SW480 (cell line): ENCODE measurements at regions not wholly inside any gene's neighbourhood (a gene's known extent, or its start where the extent isn't known, plus 50 kb on each side); places are given as distances from the start of the nearest gene placed in this dataset.
"Not testable (repeated sequence)": the region's sequence is repeated elsewhere in the genome, so short reads cannot be mapped to it uniquely, and the experiment has no call there.

Experiments used
- DNase-seq: peaks from one replicate; pipeline ENCODE4 v3.0.0-alpha.2; 2016; ENCODE audit warnings: low spot score

DNA sequence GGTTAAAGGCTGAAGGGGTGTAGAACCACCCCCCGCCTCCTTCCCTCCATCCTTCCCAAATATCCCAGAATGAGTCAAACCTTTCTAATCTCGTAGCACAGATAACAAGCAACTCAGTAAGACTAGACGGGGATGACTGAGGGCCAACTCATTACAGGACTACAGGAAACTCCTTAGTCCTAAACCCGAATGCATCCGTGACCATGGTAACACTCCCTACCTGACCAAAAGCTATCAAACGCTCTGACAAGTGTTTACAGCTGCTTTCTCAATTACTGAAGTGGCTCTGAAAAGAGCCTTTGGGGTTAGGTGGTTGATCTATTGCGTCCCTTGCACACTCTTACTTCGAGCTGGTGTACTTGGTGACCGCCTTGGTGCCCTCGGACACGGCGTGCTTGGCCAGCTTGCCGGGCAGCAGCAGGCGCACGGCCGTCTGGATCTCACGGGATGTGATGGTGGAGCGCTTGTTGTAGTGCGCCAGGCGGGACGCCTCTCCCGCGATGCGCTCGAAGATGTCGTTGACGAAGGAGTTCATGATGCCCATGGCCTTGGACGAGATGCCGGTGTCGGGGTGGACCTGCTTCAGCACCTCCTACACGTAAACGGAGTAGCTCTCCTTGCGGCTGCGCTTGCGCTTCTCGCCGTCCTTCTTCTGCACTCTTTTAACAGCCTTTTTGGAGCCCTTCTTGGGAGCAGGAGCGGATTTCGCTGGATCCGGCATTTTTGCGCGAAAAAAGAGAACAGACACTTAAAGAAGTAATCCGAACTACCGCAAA is 67.4 kb downstream of the FAM72B start:
- DNase-seq: not testable (repeated sequence)

DNA sequence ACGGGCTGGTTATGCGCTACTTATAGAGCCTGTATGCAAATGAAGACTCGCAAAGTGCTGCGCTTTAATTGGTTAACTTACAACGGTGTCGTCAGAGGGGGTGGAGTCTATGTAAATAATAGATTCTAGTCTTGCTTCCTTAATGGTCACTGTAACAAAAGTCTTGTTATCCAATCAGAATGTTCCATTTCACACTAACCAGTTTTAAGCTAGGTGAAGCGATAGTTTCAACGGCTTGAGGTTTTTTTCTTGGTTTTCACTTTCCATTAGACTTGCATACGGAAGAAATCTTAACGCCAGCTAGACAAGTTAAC is 66.9 kb downstream of the FAM72B start:
- not testable (repeated sequence) for DNase-seq

DNA sequence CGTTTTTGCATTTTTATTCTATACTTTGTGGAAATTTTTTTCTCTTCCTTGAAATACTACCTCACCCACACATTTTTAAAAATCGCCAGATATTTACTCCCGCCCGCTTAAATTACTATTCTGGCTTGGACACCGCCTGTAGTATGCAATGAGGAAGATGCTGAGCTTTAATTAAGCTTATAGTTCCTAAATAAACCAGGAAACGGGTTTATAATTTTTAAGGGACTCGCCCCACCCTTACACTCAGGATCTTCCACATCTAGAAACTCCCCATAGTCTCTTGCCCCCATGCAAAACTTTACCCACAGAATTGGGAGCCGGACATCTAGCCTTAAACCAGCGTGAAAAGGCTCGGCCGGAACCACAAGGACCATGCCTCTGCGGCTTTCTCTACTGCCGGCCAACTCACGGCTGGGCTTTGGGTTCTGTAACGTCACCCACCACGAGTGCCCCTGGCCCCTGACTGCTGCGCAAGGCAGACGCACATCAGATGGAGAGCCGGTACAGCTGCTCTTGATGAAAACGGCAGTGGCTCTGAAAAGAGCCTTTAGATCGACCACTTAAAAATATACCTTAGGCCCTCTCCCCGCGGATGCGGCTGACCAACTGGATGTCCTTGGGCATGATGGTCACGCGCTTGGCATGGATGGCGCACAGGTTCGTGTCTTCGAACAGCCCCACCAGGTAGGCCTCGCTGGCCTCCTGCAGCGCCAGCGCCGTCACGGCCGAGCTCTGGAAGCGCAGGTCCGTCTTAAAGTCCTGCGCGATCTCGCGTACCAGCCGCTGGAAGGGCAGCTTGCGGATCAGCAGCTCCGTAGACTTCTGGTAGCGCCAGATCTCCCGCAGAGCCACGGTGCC is 66.3 kb downstream of the FAM72B start:
- not testable (repeated sequence) for DNase-seq
